ENCODE measurements at regions not wholly inside any gene's neighbourhood (a gene's known extent, or its start where the extent isn't known, plus 50 kb on each side); places are given as distances from the start of the nearest gene placed in this dataset.

- TF ChIP-seq, protein P1, sequence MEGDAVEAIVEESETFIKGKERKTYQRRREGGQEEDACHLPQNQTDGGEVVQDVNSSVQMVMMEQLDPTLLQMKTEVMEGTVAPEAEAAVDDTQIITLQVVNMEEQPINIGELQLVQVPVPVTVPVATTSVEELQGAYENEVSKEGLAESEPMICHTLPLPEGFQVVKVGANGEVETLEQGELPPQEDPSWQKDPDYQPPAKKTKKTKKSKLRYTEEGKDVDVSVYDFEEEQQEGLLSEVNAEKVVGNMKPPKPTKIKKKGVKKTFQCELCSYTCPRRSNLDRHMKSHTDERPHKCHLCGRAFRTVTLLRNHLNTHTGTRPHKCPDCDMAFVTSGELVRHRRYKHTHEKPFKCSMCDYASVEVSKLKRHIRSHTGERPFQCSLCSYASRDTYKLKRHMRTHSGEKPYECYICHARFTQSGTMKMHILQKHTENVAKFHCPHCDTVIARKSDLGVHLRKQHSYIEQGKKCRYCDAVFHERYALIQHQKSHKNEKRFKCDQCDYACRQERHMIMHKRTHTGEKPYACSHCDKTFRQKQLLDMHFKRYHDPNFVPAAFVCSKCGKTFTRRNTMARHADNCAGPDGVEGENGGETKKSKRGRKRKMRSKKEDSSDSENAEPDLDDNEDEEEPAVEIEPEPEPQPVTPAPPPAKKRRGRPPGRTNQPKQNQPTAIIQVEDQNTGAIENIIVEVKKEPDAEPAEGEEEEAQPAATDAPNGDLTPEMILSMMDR (IDR thresholded peaks at IDR 0.05; ENCODE audit: poor library complexity, severe bottlenecking), result no peak
- no peak for TF ChIP-seq REST (IDR thresholded peaks at IDR 0.05; ENCODE audit: borderline replicate concordance)
- TF ChIP-seq EZH2 (IDR thresholded peaks at IDR 0.05; ENCODE audit: borderline replicate concordance, insufficient read depth, low read length, poor library complexity, severe bottlenecking), result no peak
- TF ChIP-seq MXI1 (conservative IDR thresholded peaks at IDR 0.05; ENCODE audit: poor library complexity, severe bottlenecking), result no peak
- no peak for TF ChIP-seq EP300 (conservative IDR thresholded peaks at IDR 0.05; ENCODE audit: poor library complexity, severe bottlenecking)
- TF ChIP-seq TAF1 (IDR thresholded peaks at IDR 0.05; ENCODE audit: low read depth), result no peak
- no peak for TF ChIP-seq SMC3 (conservative IDR thresholded peaks at IDR 0.05; ENCODE audit: poor library complexity)
- no peak for TF ChIP-seq RAD21 (conservative IDR thresholded peaks at IDR 0.05)
- TF ChIP-seq POLR2AphosphoS5 (IDR thresholded peaks at IDR 0.05), result no peak
Measured at GRCh38 chr2:207265869-207266268, 100.1 kb upstream of the KLF7 start.
